NCI-H345 treated with DMSO at 0.1 percent for 48 hours (cell line): ENCODE measurements at regions not wholly inside any gene's neighbourhood (a gene's known extent, or its start where the extent isn't known, plus 50 kb on each side); places are given as distances from the start of the nearest gene placed in this dataset.
"Not testable (repeated sequence)": the region's sequence is repeated elsewhere in the genome, so short reads cannot be mapped to it uniquely, and the experiment has no call there.

Experiments
- DNase-seq: peaks from one replicate; lab custom pipeline; 2025; ENCODE audit not compliant: unreplicated experiment; lab: John Stamatoyannopoulos, UW

DNA sequence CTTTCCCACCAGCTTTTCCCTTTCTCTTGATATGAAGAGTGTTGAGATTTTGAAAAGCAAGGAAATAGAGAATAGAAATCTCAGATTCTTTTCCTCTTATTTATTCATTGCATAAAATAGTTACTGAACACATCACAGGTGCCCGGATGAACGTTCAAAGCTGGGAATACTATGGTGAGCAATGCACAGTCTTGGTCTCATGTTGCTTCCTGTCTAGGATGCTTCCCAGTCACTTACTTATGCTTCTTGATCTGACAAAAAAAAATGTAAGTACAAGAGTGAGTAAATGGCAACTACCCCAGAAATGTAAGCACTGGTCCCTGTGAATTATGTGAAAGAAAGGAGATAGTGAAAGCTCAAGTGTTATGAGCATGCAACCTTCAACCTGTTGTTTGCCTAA lies 153.5 kb upstream of the S1PR3 start:
- no peak for DNase-seq

DNA sequence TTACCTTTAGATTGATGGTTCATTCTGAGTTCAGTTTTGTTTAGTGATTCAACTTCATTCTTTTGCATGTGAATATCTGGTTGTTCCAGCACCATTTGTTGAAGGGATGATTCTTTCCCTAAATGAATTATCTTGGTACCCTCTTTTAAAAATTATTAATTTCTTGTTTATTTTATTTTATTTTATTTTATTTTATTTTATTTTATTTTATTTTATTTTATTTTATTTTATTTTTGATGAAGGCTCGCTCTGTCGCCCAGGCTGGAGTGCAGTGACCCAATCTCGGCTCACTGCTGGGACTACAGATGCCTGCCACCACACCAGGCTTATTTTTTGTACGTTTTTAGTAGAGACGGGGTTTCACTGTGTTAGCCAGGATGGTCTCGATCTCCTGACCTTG lies 141.4 kb upstream of the S1PR3 start:
- not testable (repeated sequence) for DNase-seq

DNA sequence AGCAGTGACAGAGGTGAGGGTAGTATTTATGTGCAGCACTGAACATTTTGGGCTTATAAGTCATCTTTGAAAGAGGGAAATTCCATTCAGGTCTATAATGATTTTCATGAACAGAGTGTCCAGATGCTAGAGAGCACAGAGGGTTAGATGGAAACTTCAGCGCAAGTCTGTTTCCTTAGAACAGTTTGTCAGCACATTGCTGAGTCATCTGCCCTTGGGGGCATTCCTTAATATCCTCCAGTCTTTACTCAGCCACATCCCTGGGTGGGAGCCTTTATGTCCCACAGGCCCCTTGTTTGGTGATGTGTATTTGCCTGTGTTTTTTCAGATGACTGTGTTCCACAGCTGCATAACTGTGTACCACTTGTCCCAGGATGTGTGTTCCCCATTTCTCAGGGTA lies 138.5 kb upstream of the S1PR3 start:
- DNase-seq = no peak

DNA sequence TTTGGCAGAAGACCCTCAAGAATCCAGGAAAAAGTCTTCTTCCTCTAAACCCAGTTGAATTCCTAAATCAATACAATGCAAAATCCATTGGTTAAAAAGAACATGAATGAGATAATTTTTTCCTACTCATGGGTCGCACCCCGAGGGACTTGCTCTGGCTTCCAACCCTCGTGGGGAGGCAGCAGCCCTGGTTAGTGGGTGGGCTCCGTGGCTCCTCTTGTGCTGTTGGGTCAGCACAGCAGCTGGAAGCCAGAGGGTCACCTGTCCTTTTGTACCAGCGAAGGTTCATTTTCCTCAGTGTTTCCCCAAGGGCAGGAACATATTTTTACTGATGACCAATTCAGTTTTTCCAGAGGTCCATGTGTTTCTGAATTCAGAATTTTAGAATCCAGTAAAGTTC lies 120.6 kb upstream of the S1PR3 start:
- no peak for DNase-seq

DNA sequence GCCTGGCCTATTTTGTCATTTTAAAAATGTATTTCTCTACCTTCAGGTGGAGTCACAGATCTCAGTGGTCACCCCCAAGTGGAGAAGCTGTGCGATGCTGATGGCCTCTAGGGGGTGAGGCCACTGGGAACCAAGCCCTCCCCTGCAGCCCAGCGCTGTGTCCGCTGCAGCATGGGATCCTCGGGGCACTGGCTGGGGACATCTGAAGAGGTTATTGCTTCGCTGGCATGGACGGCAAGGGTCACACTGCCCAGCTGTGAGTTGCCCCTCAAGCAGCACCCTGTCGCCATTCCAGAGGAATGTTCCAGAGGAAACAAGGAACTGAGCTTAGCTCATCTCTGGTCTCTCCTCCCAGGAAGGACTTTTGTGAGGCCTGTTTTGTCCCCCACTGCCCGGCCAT lies 119.6 kb upstream of the S1PR3 start:
- DNase-seq = no peak

DNA sequence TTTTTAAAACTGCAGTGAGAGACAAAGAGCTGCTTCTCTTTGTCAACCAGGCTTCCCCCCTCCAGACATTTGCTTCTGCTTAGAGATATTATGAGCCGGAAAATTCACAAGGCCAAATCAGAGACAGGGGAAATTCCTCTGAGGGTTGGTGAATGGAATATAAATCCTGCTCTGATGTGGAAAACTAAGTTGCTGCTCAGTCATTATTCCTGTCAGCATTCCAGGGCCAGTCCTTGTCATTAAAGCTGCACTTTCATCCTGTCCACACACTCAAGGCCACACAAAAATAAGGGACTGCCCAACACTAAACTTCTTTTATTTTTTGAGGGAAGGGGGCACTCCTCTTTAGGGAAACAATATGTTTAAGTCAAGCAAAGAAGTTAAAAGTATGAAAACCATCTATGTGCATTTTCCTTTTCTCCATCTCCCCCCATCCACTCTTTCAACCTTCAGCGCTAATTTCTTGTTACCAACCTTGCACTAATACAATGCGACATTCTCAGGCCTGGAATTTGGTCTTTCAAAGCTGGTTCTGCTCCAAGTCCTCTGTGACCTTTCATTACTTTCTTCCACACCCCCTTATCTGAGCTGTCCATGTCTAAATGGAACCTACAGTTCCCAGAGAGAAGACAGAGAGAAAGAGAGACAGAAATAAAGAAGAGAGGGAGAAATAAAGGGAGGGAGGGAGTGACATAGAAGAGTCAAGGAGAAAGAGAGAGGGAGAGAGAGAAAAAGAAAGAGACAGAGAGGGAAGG lies 118.9 kb upstream of the S1PR3 start:
- DNase-seq = no peak

DNA sequence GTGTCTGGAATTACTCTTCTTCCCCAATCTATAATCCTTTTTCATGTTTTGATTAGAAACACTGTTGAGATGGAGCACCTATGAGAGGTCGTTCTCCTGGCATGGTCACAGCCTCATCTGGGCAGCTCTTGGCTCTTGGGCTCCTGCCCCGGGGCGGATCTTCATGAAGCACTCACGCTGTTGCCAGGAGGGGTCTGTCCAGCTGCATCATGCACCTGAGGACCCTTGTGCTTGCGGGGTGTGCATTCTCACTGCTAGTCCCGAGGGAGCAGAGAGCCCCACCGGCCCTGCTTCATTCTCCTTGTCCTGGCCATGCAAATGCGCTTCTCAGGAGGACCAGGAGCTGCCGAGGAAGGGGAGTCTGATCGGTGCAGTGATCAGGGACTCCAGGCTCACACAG lies 117.6 kb upstream of the S1PR3 start:
- DNase-seq = no peak

DNA sequence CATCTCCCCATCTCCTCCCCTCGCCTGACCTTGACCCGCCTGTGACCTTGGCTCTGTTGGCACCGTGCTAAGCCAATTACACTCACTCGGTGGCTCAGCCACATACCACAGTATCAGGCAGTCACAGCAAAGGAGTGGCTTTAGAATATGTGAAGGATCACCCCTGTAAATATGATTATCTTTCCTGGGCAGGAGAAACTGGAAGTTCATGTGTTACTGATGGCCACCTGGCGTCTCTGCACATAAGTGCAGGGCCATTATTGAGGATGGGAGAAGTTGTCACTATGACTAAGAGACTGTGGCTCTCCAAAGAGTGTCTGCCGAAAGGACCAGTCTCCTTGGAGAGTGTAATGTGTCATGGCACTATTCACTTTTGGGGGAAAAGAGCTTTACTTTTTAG lies 116.9 kb upstream of the S1PR3 start:
- DNase-seq = no peak

DNA sequence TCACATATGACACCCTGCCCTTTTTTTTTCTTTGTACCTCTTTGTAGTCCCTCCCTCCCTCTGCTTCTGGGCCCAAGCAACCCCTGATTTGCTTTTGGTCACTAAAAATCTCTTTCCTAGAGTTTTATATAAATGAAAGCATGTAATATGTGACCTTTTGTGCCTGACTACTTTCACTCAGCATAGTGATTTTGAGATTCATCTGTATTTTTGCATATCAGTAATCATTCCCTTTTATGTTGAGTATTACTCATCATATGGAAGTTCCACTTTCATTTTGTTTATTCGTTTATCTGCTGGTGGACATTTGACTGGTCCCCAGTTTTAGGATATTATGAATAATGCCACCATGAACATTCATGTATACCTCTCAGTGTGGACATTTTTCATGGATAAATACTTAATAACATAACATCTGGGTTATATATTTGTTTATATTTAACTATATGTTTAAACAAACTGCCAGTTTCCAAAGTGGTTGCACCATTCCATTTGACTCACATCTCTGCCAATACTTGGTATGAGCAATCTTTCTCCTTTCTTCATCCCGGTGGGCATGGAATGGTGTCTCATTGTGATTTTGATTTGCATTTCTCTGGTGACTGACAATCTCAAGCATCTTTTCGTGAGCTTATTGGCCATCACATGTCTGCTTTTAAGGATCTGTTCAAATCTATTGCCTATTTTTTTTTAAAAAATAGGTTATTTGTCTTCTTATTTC lies 115.7 kb upstream of the S1PR3 start:
- DNase-seq = no peak

DNA sequence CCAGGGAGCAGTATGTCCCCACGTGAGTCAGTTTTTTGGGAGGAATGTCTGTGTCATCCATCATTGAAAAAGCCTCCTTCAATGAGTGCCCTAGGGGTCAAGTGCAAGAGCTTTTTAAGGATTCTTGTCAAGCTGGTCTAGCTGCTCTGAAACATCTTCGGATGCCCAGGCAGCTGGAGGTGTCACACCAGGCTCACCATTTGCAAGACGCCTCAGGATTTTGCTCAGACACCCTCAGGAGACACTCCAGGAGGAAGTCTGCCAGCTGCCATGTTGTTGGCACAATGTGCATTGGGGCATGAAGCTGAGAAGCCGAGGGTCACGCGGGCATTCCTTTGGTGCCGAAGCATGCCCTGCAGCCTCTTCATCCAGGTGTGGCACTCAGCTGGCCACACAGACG lies 111.1 kb upstream of the S1PR3 start:
- DNase-seq = no peak

DNA sequence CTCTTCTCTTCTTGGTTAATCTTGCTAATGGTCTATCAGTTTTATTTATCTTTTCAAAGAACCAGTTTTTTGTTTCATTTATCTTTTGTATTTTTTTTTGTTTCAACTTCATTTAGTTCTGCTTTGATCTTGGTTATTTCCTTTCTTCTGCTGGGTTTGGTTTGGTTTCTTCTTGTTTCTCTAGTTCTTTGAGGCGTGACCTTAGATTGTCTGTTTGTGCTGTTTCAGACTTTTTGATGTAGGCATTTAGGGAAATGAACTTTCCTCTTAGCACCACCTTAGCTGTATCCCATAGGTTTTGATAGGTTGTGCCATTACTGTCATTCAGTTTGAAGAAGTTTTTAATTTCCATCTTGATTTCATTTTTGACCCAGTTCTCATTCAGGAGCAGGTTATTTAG lies 107.0 kb upstream of the S1PR3 start:
- not testable (repeated sequence) for DNase-seq

DNA sequence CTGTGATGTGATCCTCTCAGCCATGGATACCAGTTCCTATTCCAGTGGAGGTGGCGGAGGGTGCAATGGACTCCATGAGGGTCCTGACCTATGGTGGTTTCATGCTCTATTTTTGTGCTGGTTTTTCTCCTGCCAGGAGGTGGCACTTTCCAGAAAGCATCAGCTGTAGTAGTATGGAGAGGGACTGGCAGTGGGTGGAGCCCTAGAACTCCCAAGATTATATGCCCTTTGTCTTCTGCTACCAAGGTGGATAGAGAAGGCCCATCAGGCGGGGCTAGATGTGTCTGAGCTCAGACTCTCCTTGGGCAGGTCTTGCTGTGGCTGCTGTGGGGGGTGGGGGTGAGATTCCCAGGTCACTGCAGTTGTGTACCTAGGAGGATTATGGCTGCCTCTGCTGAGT lies 104.5 kb upstream of the S1PR3 start:
- not testable (repeated sequence) for DNase-seq

DNA sequence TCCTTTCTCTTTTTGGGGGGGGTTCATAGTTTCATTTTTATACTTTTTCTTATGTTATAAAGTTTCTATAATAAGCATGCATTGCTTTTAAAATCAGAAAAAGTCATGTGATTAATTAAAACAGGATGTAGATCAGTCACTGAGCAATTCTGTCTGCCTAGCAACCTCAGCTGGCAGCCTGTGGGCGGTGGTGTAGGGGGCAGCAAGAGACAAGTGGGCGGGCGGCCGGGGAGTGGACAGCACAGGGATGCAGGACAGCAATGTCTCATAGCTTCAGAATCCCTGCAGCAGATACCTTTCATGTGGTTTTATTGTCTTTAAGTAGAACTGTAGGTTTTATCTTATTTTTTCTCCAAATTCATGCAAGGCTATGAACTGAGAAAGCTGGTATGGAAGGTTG lies 101.9 kb upstream of the S1PR3 start:
- DNase-seq = no peak

DNA sequence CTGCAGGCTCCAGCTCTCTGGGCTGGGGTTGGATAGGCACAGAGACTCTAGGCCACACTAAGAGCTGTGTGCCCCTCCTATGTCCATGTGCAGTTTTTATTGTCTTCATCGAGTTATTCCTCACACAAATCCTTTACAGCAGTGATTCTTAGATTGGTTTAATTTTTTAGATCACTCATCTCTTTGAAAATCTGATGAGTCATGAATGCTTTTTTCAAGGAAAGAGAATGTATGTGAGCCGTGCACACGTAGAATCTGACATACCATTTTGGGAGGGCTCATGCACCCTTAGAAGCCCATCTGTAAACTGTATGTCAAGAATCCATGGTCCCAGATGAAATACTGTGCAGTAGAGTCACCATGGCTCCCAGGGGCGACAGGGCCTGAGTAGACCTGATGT lies 100.7 kb upstream of the S1PR3 start:
- no peak for DNase-seq

DNA sequence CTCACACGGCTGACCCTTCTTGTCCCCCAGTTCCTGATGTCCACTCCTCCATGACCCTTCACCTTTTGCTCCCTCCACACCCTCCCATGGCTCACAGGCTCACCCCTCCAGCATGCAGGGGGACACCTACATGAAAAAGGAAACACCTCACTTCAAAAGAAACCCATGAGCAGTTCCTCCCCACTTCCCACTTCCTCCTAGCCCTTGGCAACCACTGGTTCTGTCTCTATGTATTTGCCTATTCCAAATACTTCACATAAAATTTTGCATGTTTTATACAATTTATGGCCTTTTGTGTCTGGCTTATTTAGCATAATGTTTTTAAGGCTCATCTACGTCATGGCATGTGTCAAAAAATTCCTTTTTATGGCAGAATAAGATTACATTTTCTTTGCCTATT lies 100.2 kb upstream of the S1PR3 start:
- no peak for DNase-seq

DNA sequence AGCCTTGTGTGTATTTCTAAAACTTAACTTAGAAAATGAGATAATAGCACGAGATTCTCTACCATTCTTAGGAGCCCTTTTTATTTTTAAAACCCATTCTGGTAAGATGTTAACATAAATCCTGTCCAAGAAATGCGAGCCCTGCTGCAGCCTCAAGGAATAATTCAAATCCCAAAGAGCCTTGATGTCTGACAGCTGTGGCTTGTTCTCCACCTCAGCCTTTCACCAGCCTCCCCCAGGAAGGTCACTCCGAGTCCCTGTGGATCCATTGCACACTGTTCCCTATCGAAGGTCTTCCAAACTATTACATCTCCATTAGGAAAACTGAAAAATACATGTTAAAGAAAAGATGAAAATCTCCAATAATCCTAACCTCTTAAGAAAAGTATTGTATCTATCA lies 98.5 kb upstream of the S1PR3 start:
- DNase-seq = no peak

DNA sequence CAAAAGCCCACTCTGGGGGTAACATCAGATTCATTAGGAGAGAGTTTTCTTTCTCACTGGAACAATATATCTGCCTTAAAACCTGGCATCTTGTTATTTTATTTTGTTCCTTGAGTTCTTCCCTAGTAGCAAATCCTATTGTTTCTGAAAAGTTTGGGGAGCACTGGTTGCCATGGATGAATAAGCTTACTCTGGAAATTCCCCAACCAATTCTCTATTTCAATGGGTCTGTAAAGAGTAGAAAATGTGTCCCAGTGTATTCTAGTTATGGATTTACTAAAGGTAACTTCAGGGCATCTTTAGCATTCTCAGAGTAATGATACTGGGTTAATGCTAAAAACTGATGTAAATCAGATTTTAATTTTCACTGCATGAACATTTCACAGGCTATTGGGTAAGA lies 94.2 kb upstream of the S1PR3 start:
- DNase-seq = no peak

DNA sequence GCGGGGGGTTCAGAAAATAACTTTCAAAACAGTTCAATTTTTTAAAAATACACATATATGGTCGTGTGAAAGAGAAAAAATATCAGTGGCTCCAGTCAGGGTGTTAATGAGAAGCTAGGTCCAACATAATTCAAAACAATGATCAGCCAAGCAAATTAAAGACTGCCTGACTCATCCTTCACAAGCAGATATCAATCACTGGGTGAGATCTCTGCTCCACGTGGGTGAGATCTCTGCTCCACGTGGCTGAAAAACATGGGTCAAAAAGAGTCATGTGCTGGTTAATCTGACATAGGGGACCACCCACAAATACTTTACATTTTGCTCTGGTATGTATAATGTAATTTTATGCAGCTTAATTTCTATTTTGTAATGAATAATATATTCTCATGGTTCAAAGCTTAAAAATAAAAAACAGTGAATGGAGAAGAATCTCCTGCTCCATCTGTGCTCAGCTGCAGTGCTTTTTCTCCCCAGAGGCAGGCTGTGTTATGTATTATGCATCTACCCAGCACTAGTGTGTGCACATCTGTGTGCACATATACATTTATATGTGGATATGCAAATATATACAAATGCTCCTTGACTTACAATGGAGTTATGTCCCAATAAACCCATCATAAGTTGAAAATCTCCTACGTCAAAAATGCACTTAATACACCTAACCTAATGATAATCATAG lies 93.1 kb upstream of the S1PR3 start:
- no peak for DNase-seq

DNA sequence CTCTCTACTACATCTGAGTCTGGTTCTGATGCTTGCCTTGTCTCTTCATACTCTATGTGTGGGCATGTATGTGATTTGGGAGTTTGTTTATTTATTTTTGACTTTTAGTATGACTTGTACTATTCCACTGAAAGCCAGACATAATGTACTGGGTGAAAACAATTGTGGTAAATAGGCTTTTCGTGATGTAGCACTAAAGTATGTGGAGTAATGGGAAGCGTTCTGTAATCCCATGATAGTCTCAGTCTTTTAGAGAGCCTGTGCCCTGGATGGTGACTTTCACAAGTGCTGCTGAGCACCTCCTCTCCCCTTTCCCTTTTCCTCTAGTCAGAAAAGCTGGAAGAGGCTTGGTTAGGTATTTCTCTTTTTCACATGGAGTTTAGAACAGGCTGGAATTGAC lies 85.8 kb upstream of the S1PR3 start:
- no peak for DNase-seq

DNA sequence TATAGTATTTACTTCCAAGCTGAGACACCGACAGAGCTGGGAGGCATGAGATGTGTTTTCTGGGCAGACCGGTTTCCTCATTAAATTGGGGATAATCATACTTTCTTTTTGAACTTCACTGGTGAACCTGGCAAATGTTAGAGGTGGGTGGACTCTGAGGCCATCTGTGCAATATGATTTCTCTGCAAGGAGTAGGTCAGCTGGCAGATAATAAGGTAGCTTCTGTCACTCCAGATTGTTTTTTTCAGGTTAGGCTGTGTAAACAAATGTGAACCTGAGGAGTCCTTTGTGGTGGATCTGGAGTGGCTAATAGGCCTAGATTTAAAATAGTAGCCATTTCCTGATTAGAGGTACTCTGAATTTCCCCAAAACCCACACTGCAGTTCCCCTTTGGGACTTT lies 75.4 kb upstream of the S1PR3 start:
- DNase-seq = no peak

DNA sequence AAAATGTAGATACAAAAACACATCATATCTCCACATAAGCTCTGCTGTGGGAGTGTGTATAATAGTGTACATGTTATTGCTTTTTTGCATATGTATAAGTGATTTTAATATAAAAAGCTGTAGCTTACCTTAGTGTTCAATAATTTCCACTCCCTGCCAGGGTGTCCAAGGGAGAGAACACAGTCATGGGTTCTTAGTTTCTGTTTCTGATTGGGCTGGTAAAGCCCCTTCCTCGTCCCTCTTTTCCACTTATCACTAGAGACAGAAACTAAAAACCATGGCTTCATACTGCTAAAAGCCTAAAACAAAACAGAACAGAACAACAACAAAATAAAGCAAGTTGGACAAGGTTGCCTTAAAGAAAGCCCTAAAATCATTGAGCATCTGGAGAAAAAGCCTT lies 74.4 kb upstream of the S1PR3 start:
- no peak for DNase-seq

DNA sequence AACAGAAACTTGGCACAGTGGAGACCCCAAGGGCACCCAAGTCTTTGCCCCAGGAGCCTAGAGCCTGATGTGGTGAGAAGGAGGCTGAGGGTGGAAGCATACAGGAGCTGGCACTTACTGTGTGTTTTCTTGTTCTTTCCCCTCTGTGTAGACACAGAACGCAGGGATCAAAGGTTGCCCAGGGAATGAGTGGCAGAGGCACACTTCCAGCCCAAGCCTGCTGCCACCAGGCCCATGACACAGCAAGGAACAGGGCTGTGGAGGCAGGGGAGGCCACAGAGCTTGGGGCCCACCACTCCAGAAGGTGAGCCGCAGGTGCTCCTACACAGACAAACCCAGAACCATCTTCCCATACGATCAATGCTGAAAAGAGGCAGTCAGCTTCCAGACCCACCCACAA lies 73.9 kb upstream of the S1PR3 start:
- no peak for DNase-seq
